Vagina (tissue), 2 donors: ENCODE measurements at regions not wholly inside any gene's neighbourhood (a gene's known extent, or its start where the extent isn't known, plus 50 kb on each side); places are given as distances from the start of the nearest gene placed in this dataset.
"Not testable (repeated sequence)": the region's sequence is repeated elsewhere in the genome, so short reads cannot be mapped to it uniquely, and the experiment has no call there.

Experiments
- DNase-seq, 2 donors: peaks; one replicate each; pipeline ENCODE4 v3.0.0-alpha.2; 2017; ENCODE audit errors: extremely low spot score in 2 of 2
- H3K27ac ChIP-seq: fragments of 200-600 bp; sonication (generic); one replicate; pipeline ENCODE4 v1.5.1; 2019
- H3K27me3 ChIP-seq: fragments of 200-600 bp; sonication (generic); one replicate; pipeline ENCODE4 v1.5.1; 2019
- H3K36me3 ChIP-seq, 2 donors: fragments of 200-600 bp; sonication (generic); one replicate each; pipeline ENCODE4 v1.5.1; 2017 to 2019
- H3K4me1 ChIP-seq: fragments of 200-600 bp; sonication (generic); one replicate; pipeline ENCODE4 v1.5.1; 2019
- H3K4me3 ChIP-seq, 2 donors: fragments of 200-600 bp; sonication (generic); 1 replicate in 1 of 2; 2 replicates in 1 of 2; pipeline ENCODE4 v1.5.1; 2016 to 2019
- H3K9me3 ChIP-seq: fragments of 200-600 bp; sonication (generic); one replicate; pipeline ENCODE4 v1.5.1; 2019
- POLR2A ChIP-seq, 2 donors: fragments of 450-650 bp; IDR thresholded peaks; one replicate each; pipeline ENCODE4 v1.6.1; 2017; ENCODE audit warnings: antibody characterized with exemption in 2 of 2, mild to moderate bottlenecking in 2 of 2, moderate library complexity in 2 of 2
- POLR2AphosphoS5 ChIP-seq, 2 donors: sonication (generic); formaldehyde crosslinking; IDR thresholded peaks; one replicate each; pipeline ENCODE4 v1.9.0; 2017; ENCODE audit warnings: antibody characterized with exemption in 2 of 2, mild to moderate bottlenecking in 2 of 2, low read depth in 1 of 2; ENCODE audit not compliant: insufficient read depth in 1 of 2
- intact Hi-C: fragments of 100-400 bp; cut with DNase I; formaldehyde crosslinking; loops from one replicate; pipeline ENCODE4 v1.15.1; 2023
- TF ChIP-seq, protein P1 (sequence below), 3 experiments: fragments of 450-650 bp in 2 of 3; fragments of 200-600 bp in 1 of 3; sonication (generic) in 1 of 3; IDR thresholded peaks; one replicate each; pipeline ENCODE4 v1.5.1; 2017 to 2019; ENCODE audit warnings: antibody characterized with exemption in 3 of 3, mild to moderate bottlenecking in 2 of 3, moderate library complexity in 2 of 3

DNA sequence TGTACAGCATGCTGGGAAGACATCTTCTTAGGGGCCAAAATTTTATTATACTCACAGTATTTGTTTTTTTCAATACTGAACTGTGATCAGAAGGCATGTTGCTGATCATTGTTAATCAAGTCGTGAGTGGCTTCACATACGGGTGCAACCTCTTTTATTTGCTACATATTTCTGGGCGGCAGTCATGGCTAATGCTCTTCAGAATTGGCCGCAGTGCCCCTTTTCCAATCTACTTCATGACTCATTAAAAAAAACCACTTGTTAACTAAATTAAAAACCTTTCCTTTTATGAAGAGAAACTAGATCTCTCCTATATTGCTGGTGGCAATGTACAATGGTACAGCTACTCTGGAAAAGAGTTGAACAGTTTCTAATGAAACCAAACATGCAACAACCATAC lies 101.5 kb upstream of the C1GALT1C1 start:
- Histone ChIP-seq H3K4me1 (no peaks in the 10 kb centered on the region), H3K4me3 (no peak overlapping the region), H3K27me3 (no peaks in the 10 kb centered on the region), H3K36me3 (no peaks in the 10 kb centered on the region), H3K27ac (no peak overlapping the region), H3K9me3 (no peaks in the 10 kb centered on the region)
- DNase-seq: no peak
- intact Hi-C loops: no loop called here
- TF ChIP-seq, protein P1, sequence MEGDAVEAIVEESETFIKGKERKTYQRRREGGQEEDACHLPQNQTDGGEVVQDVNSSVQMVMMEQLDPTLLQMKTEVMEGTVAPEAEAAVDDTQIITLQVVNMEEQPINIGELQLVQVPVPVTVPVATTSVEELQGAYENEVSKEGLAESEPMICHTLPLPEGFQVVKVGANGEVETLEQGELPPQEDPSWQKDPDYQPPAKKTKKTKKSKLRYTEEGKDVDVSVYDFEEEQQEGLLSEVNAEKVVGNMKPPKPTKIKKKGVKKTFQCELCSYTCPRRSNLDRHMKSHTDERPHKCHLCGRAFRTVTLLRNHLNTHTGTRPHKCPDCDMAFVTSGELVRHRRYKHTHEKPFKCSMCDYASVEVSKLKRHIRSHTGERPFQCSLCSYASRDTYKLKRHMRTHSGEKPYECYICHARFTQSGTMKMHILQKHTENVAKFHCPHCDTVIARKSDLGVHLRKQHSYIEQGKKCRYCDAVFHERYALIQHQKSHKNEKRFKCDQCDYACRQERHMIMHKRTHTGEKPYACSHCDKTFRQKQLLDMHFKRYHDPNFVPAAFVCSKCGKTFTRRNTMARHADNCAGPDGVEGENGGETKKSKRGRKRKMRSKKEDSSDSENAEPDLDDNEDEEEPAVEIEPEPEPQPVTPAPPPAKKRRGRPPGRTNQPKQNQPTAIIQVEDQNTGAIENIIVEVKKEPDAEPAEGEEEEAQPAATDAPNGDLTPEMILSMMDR (IDR thresholded peaks at IDR 0.05): no peak
- TF ChIP-seq POLR2AphosphoS5 (IDR thresholded peaks at IDR 0.05; ENCODE audit: insufficient read depth in 1 of 2, low read depth in 1 of 2) (no peak), POLR2A (IDR thresholded peaks at IDR 0.05) (no peak)

DNA sequence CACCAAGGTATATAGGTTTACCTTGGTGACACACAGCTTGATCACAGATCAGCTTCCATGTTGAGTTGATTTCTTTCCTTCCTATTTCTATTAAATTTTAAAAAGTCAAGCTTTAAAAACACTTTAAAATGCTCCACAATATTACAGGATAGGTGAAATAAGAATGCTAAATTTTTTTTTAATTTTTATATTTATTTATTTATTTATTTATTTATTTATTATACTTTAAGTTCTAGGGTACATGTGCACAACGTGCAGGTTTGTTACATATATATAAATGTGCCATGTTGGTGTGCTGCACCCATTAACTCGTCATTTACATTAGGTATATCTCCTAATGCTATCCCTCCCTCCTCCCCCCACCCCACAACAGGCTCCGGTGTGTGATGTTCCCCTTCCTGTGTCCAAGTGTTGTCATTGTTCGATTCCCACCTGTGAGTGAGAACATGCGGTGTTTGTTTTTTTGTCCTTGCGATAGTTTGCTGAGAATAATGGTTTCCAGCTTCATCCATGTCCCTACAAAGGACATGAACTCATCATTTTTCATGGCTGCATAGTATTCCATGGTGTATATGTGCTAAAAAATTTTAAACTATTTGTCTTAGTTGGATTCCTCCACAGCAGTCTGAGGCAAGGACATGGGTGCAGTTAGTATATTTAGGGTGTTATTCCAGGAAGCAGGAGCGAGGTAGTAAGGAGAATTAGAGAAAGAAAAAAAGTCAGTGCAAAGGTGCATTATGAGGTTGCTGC lies 99.8 kb upstream of the C1GALT1C1 start:
- H3K4me3 ChIP-seq, DNase-seq, H3K27me3 ChIP-seq, H3K4me1 ChIP-seq, H3K27ac ChIP-seq, H3K9me3 ChIP-seq, intact Hi-C loops, H3K36me3 ChIP-seq: not testable (repeated sequence)

DNA sequence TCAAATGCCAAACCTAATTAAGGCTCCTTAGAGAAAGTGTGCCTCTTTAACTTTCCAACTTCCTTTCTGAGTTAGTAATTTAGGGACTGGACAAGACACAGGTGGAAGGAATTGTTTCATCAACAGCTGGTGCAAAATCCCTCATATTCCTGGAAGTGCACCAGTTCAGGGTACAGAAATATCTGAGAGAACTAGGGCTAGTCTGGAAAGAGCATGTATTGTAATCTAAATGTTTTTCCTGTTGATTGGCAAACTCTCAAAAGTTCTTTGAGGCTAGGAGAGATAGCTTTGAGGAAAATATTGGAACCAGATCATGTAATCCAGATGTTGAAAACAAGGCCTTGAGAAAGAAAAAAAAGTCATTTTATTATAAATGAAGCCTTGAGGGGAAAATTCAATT lies 98.1 kb upstream of the C1GALT1C1 start:
- H3K36me3 ChIP-seq: no peaks in the 10 kb centered on the region
- H3K27me3 ChIP-seq: no peaks in the 10 kb centered on the region
- intact Hi-C loops: no loop called here
- H3K4me1 ChIP-seq: no peaks in the 10 kb centered on the region
- no peak for DNase-seq
- no peak for TF ChIP-seq POLR2AphosphoS5 (IDR thresholded peaks at IDR 0.05; ENCODE audit: insufficient read depth in 1 of 2, low read depth in 1 of 2)
- TF ChIP-seq, protein P1 (IDR thresholded peaks at IDR 0.05): no peak
- TF ChIP-seq POLR2A (IDR thresholded peaks at IDR 0.05): no peak
- no peak overlapping the region for H3K4me3 ChIP-seq
- no peaks in the 10 kb centered on the region for H3K9me3 ChIP-seq
- no peak overlapping the region for H3K27ac ChIP-seq

DNA sequence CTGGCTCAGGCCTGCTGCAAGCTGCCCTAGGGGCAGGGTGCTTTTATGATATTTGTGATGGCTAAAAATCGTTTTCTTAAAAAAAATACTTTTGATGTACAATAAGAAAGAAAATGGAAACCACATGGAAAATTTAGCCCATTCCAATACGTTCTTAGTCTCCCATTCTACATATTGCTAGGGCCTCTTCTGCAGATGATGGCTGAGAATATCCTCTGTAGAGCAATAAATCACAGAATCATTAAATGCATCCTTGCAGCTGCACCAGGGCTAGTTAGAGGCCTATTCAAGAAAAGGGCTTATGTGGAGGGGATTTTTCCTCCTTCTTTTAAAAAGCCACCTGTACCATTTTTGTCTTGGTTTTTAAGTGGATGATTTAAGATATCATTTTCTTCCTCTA lies 97.6 kb upstream of the C1GALT1C1 start:
- Histone ChIP-seq H3K9me3 (no peaks in the 10 kb centered on the region), H3K4me3 (no peak overlapping the region), H3K27ac (no peak overlapping the region), H3K36me3 (no peaks in the 10 kb centered on the region), H3K27me3 (no peaks in the 10 kb centered on the region), H3K4me1 (no peaks in the 10 kb centered on the region)
- TF ChIP-seq, protein P1 (IDR thresholded peaks at IDR 0.05): no peak
- TF ChIP-seq POLR2AphosphoS5 (IDR thresholded peaks at IDR 0.05; ENCODE audit: insufficient read depth in 1 of 2, low read depth in 1 of 2) (no peak), POLR2A (IDR thresholded peaks at IDR 0.05) (no peak)
- intact Hi-C loops: no loop called here
- DNase-seq: no peak

DNA sequence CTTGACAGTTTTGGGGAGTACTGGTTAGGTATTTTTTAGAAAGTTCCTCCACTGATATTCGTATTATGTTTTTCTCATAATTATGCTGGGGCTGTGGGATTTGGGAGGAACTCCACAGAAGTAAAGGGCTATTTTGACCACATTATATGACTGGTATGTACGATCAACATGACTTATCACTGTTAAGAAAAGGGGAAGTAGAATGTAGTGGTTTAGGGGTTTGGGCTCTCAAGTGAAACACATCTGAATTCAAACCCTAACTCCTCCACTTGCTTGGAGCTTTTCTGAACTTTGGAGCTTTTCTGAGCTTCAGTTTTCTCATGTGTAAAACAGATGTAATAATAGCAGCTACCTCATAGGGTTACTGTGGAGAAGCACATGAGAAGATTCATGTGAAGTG lies 96.4 kb upstream of the C1GALT1C1 start:
- Histone ChIP-seq H3K4me3 (no peak overlapping the region), H3K9me3 (no peaks in the 10 kb centered on the region), H3K36me3 (no peaks in the 10 kb centered on the region), H3K27me3 (no peaks in the 10 kb centered on the region), H3K4me1 (no peaks in the 10 kb centered on the region), H3K27ac (no peak overlapping the region)
- TF ChIP-seq, protein P1 (IDR thresholded peaks at IDR 0.05): no peak
- TF ChIP-seq POLR2A (IDR thresholded peaks at IDR 0.05) (no peak), POLR2AphosphoS5 (IDR thresholded peaks at IDR 0.05; ENCODE audit: insufficient read depth in 1 of 2, low read depth in 1 of 2) (no peak)
- DNase-seq: no peak
- intact Hi-C loops: no loop called here
